ENCODE measurements at regions not wholly inside any gene's neighbourhood (a gene's known extent, or its start where the extent isn't known, plus 50 kb on each side); places are given as distances from the start of the nearest gene placed in this dataset.

- H3K27ac Mint-ChIP-seq: no peak overlapping the region
- TF ChIP-seq CTCF (IDR thresholded peaks at IDR 0.05; ENCODE audit: unreplicated experiment in 3 of 3): no peak
- H3K4me3 Mint-ChIP-seq: no peak overlapping the region
- H3K9me3 Mint-ChIP-seq: peaks cover 22% of the 10 kb centered on the region
- no peaks in the 10 kb centered on the region for H3K36me3 Mint-ChIP-seq (ENCODE audit: low read depth)
- no peaks in the 10 kb centered on the region for H3K4me1 Mint-ChIP-seq
- no peaks in the 10 kb centered on the region for H3K27me3 Mint-ChIP-seq (ENCODE audit: low read depth)
These were observed 661.6 kb upstream of the C9orf72 start for GRCh38 chr9:28234894-28235277.

- Mint-ChIP-seq H3K27ac (no peak overlapping the region), H3K4me3 (no peak overlapping the region), H3K36me3 (ENCODE audit: low read depth) (no peaks in the 10 kb centered on the region), H3K27me3 (ENCODE audit: low read depth) (no peaks in the 10 kb centered on the region), H3K9me3 (peaks cover 18% of the 10 kb centered on the region), H3K4me1 (no peaks in the 10 kb centered on the region)
- TF ChIP-seq CTCF (IDR thresholded peaks at IDR 0.05; ENCODE audit: unreplicated experiment in 3 of 3): no peak
These were observed 676.1 kb upstream of the C9orf72 start for GRCh38 chr9:28249424-28249823.

GRCh38 chr9:28255174-28255573 lies 681.9 kb upstream of the C9orf72 start:
- TF ChIP-seq CTCF (IDR thresholded peaks at IDR 0.05; ENCODE audit: unreplicated experiment in 3 of 3): no peak
- Mint-ChIP-seq H3K4me1 (no peaks in the 10 kb centered on the region), H3K27ac (no peak overlapping the region), H3K27me3 (ENCODE audit: low read depth) (no peaks in the 10 kb centered on the region), H3K4me3 (no peak overlapping the region), H3K36me3 (ENCODE audit: low read depth) (no peaks in the 10 kb centered on the region), H3K9me3 (no peaks in the 10 kb centered on the region)

- Mint-ChIP-seq H3K9me3 (no peaks in the 10 kb centered on the region), H3K27me3 (ENCODE audit: low read depth) (no peaks in the 10 kb centered on the region), H3K4me3 (no peak overlapping the region), H3K4me1 (no peaks in the 10 kb centered on the region), H3K27ac (no peak overlapping the region), H3K36me3 (ENCODE audit: low read depth) (no peaks in the 10 kb centered on the region)
- no peak for TF ChIP-seq CTCF (IDR thresholded peaks at IDR 0.05; ENCODE audit: unreplicated experiment in 3 of 3)
These were observed 687.0 kb upstream of the C9orf72 start for GRCh38 chr9:28260330-28260729.

GRCh38 chr9:28264368-28264767 lies 691.1 kb upstream of the C9orf72 start:
- Mint-ChIP-seq H3K36me3 (ENCODE audit: low read depth) (no peaks in the 10 kb centered on the region), H3K4me3 (no peak overlapping the region), H3K4me1 (no peaks in the 10 kb centered on the region), H3K27me3 (ENCODE audit: low read depth) (peaks cover 4% of the 10 kb centered on the region), H3K9me3 (no peaks in the 10 kb centered on the region), H3K27ac (no peak overlapping the region)
- no peak for TF ChIP-seq CTCF (IDR thresholded peaks at IDR 0.05; ENCODE audit: unreplicated experiment in 3 of 3)

- H3K27ac Mint-ChIP-seq: no peak overlapping the region
- no peaks in the 10 kb centered on the region for H3K9me3 Mint-ChIP-seq
- no peak for TF ChIP-seq CTCF (IDR thresholded peaks at IDR 0.05; ENCODE audit: unreplicated experiment in 3 of 3)
- peaks cover 4% of the 10 kb centered on the region for H3K27me3 Mint-ChIP-seq (ENCODE audit: low read depth)
- H3K4me3 Mint-ChIP-seq: no peak overlapping the region
- H3K4me1 Mint-ChIP-seq: peaks cover 7% of the 10 kb centered on the region
- H3K36me3 Mint-ChIP-seq (ENCODE audit: low read depth): no peaks in the 10 kb centered on the region
These were observed 694.1 kb upstream of the C9orf72 start for GRCh38 chr9:28267351-28267750.
